GM12878 (cell line): ENCODE measurements at regions not wholly inside any gene's neighbourhood (a gene's known extent, or its start where the extent isn't known, plus 50 kb on each side); places are given as distances from the start of the nearest gene placed in this dataset.

Experiments
- ATF2 ChIP-seq: IDR thresholded peaks from 2 replicates; pipeline ENCODE4 v1.6.1; 2012; ENCODE audit warnings: low read length, inconsistent platforms
- BACH1 ChIP-seq: fragments of 450-650 bp; IDR thresholded peaks from 2 replicates; pipeline ENCODE4 v1.6.1; 2017; ENCODE audit warnings: mild to moderate bottlenecking, borderline replicate concordance
- CTCF ChIP-seq, 3 experiments: IDR thresholded peaks in 2 of 3; conservative IDR thresholded peaks in 1 of 3; 2 replicates each; pipeline ENCODE4 v1.5.1; 2011; ENCODE audit warnings: low read depth in 3 of 3, low read length in 3 of 3, mild to moderate bottlenecking in 3 of 3, control low read depth in 2 of 3, moderate library complexity in 2 of 3, inconsistent platforms in 1 of 3, mixed read lengths in 1 of 3; ENCODE audit not compliant: control insufficient read depth in 2 of 3, insufficient read depth in 1 of 3; ENCODE audit errors: extremely low read depth in 1 of 3
- POLR2AphosphoS5 ChIP-seq: IDR thresholded peaks from 2 replicates; pipeline ENCODE4 v1.6.1; 2011; ENCODE audit warnings: mild to moderate bottlenecking, low read length, inconsistent platforms
- SMC3 ChIP-seq: IDR thresholded peaks from 2 replicates; pipeline ENCODE4 v1.6.1; 2011; ENCODE audit warnings: low read length, improper control_type of control experiment, borderline replicate concordance
- YBX1 ChIP-seq: fragments of 450-650 bp; IDR thresholded peaks from 2 replicates; pipeline ENCODE4 v1.6.1; 2016; ENCODE audit warnings: antibody characterized with exemption
- YY1 ChIP-seq: IDR thresholded peaks from 2 replicates; pipeline ENCODE4 v1.6.1; 2011; ENCODE audit warnings: low read depth, mild to moderate bottlenecking, low read length

- TF ChIP-seq YBX1 (no peak), SMC3 (peak; percentile 72), BACH1 (no peak), POLR2AphosphoS5 (no peak), YY1 (peak; percentile 30; the same call in 1 of the 2 replicates), CTCF (IDR thresholded peaks at IDR 0.05 in 2 of 3, conservative IDR thresholded peaks at IDR 0.05 in 1 of 3; ENCODE audit: control insufficient read depth in 2 of 3, extremely low read depth in 1 of 3, insufficient read depth in 1 of 3, low read depth in 3 of 3, low read length in 3 of 3) (peak; percentile 70 to 83 (median 80)), ATF2 (no peak)
Measured at GRCh38 chrX:43349363-43349762, 306.7 kb upstream of the MAOA start.
